Keratinocyte (primary cell): ENCODE measurements at regions not wholly inside any gene's neighbourhood (a gene's known extent, or its start where the extent isn't known, plus 50 kb on each side); places are given as distances from the start of the nearest gene placed in this dataset.

Source experiments
- DNase-seq: peaks from one replicate; pipeline ENCODE4 v3.0.0-alpha.2; 2011; ENCODE audit warnings: low read depth, missing footprints, low spot score
- FAIRE-seq: peaks from 2 replicates; lab custom pipeline; 2011; peaks lifted over from hg19 to GRCh38; lab: Jason Lieb, UNC
- H2AFZ ChIP-seq: 2 replicates; pipeline ENCODE4 v1.6.0; 2012; ENCODE audit warnings: low read length, control low read depth, inconsistent platforms; ENCODE audit not compliant: control insufficient read depth
- H3K27ac ChIP-seq: 2 replicates; pipeline ENCODE4 v1.5.1; 2011; ENCODE audit warnings: low read length; ENCODE audit not compliant: control insufficient read depth, insufficient read depth
- H3K27me3 ChIP-seq: 3 replicates; pipeline ENCODE4 v1.6.0; 2011; ENCODE audit warnings: low read length; ENCODE audit not compliant: control insufficient read depth, insufficient read depth; ENCODE audit errors: extremely low read depth
- H3K36me3 ChIP-seq, 2 experiments: 2 replicates in 1 of 2; 3 replicates in 1 of 2; pipeline ENCODE4 v1.5.1; 2011; ENCODE audit warnings: low read length in 2 of 2, mild to moderate bottlenecking in 1 of 2; ENCODE audit not compliant: control insufficient read depth in 2 of 2, insufficient read depth in 2 of 2; ENCODE audit errors: extremely low read depth in 1 of 2
- H3K4me1 ChIP-seq: 3 replicates; pipeline ENCODE4 v1.5.1; 2011; ENCODE audit warnings: low read length; ENCODE audit not compliant: control insufficient read depth, insufficient read depth; ENCODE audit errors: extremely low read depth
- H3K4me2 ChIP-seq: 3 replicates; pipeline ENCODE4 v1.6.0; 2011; ENCODE audit warnings: low read depth, low read length; ENCODE audit not compliant: control insufficient read depth, insufficient read depth; ENCODE audit errors: extremely low read depth
- H3K4me3 ChIP-seq, 3 experiments: fragments of 200-600 bp in 1 of 3; sonication (generic) in 1 of 3; 2 replicates in 2 of 3; 3 replicates in 1 of 3; pipeline ENCODE4 v1.5.1; 2011 to 2016; ENCODE audit warnings: low read length in 3 of 3, mild to moderate bottlenecking in 3 of 3, control low read depth in 2 of 3, inconsistent platforms in 1 of 3, low read depth in 1 of 3, mixed read lengths in 1 of 3, mixed run types in 1 of 3, moderate library complexity in 1 of 3; ENCODE audit not compliant: control insufficient read depth in 2 of 3, insufficient read depth in 2 of 3; ENCODE audit errors: extremely low read depth in 1 of 3
- H3K79me2 ChIP-seq: 2 replicates; pipeline ENCODE4 v1.6.0; 2012; ENCODE audit warnings: low read length; ENCODE audit not compliant: control insufficient read depth, insufficient read depth
- H3K9ac ChIP-seq: 3 replicates; pipeline ENCODE4 v1.6.0; 2011; ENCODE audit warnings: low read length; ENCODE audit not compliant: control insufficient read depth, insufficient read depth; ENCODE audit errors: extremely low read depth
- H3K9me1 ChIP-seq: 3 replicates; pipeline ENCODE4 v1.6.0; 2011; ENCODE audit warnings: low read length; ENCODE audit not compliant: control insufficient read depth, insufficient read depth; ENCODE audit errors: extremely low read depth
- H3K9me3 ChIP-seq: 2 replicates; pipeline ENCODE4 v1.5.1; 2012; ENCODE audit warnings: low read depth, low read length; ENCODE audit not compliant: control insufficient read depth
- H4K20me1 ChIP-seq: 3 replicates; pipeline ENCODE4 v1.6.0; 2011; ENCODE audit warnings: low read length; ENCODE audit not compliant: control insufficient read depth, insufficient read depth; ENCODE audit errors: extremely low read depth
- CTCF ChIP-seq, 3 experiments: IDR thresholded peaks in 1 of 3; conservative IDR thresholded peaks in 1 of 3; optimal IDR thresholded peaks in 1 of 3; 2 replicates in 2 of 3; 3 replicates in 1 of 3; pipeline versions ENCODE3 to v1.5.1; 2011; ENCODE audit warnings: low read length in 3 of 3, mild to moderate bottlenecking in 3 of 3, moderate library complexity in 2 of 3, control low read depth in 1 of 3, inconsistent platforms in 1 of 3; ENCODE audit not compliant: insufficient read depth in 2 of 3; ENCODE audit errors: extremely low read depth in 1 of 3
- EZH2 ChIP-seq: IDR thresholded peaks from one replicate; pipeline ENCODE4 v1.6.1; 2012; ENCODE audit warnings: inconsistent platforms, mild to moderate bottlenecking, low read length, moderate library complexity
- dilution Hi-C: fragments of 300-500 bp; cut with MboI; formaldehyde crosslinking; loops from one replicate; pipeline ENCODE4 v1.7.0; 2020; ENCODE audit warnings: low sequenced_read_pairs; ENCODE audit not compliant: extremely low pct_ligation_motif_present

- no peak overlapping the region for H3K4me3 ChIP-seq
- no peaks in the 10 kb centered on the region for H3K9me3 ChIP-seq
- H3K36me3 ChIP-seq: no peaks in the 10 kb centered on the region
- no peak overlapping the region for H3K4me2 ChIP-seq
- TF ChIP-seq CTCF (optimal IDR thresholded peaks at IDR 0.05 in 1 of 3, IDR thresholded peaks at IDR 0.05 in 1 of 3, conservative IDR thresholded peaks at IDR 0.05 in 1 of 3; ENCODE audit: extremely low read depth in 1 of 3, insufficient read depth in 2 of 3, low read length in 3 of 3): no peak
- no peak for TF ChIP-seq EZH2
- no peaks in the 10 kb centered on the region for H4K20me1 ChIP-seq
- H3K9me1 ChIP-seq: no peaks in the 10 kb centered on the region
- H3K4me1 ChIP-seq: no peaks in the 10 kb centered on the region
- no peak overlapping the region for H2AFZ ChIP-seq
- no peak overlapping the region for H3K27ac ChIP-seq
- no peak for FAIRE-seq
- no peaks in the 10 kb centered on the region for H3K79me2 ChIP-seq
- DNase-seq: no peak
- dilution Hi-C loops: no loop called here
- no peak overlapping the region for H3K9ac ChIP-seq
- peaks cover 34% of the 10 kb centered on the region for H3K27me3 ChIP-seq
Observed at GRCh38 chr3:127411083-127411727, 123.4 kb upstream of the PRR20G start.

- H3K9ac ChIP-seq: no peak overlapping the region
- H3K27ac ChIP-seq: no peak overlapping the region
- TF ChIP-seq CTCF (optimal IDR thresholded peaks at IDR 0.05 in 1 of 3, IDR thresholded peaks at IDR 0.05 in 1 of 3, conservative IDR thresholded peaks at IDR 0.05 in 1 of 3; ENCODE audit: extremely low read depth in 1 of 3, insufficient read depth in 2 of 3, low read length in 3 of 3) (no peak), EZH2 (no peak)
- DNase-seq (no peak), FAIRE-seq (no peak)
- dilution Hi-C loops: no loop called here
- H3K4me1 ChIP-seq: no peaks in the 10 kb centered on the region
- H3K79me2 ChIP-seq: no peaks in the 10 kb centered on the region
- no peaks in the 10 kb centered on the region for H3K9me1 ChIP-seq
- H3K36me3 ChIP-seq: no peaks in the 10 kb centered on the region
- no peak overlapping the region for H3K4me2 ChIP-seq
- H3K9me3 ChIP-seq: no peaks in the 10 kb centered on the region
- no peak overlapping the region for H2AFZ ChIP-seq
- no peak overlapping the region for H3K4me3 ChIP-seq
- H3K27me3 ChIP-seq: peaks cover 34% of the 10 kb centered on the region
- H4K20me1 ChIP-seq: no peaks in the 10 kb centered on the region
Observed at GRCh38 chr3:127410678-127411077, 122.8 kb upstream of the PRR20G start.
